HT1080 (cell line): ENCODE measurements at regions not wholly inside any gene's neighbourhood (a gene's known extent, or its start where the extent isn't known, plus 50 kb on each side); places are given as distances from the start of the nearest gene placed in this dataset.

Source experiments
- DNase-seq: peaks from one replicate; pipeline ENCODE4 v3.0.0-alpha.2; 2015; ENCODE audit warnings: low read depth

- DNase-seq: no peak
Measured at GRCh38 chr15:39491886-39492490, 88.9 kb upstream of the THBS1 start.

- DNase-seq: no peak
Measured at GRCh38 chr15:39493424-39494067, 87.3 kb upstream of the THBS1 start.

GRCh38 chr15:39494462-39494861 is 86.4 kb upstream of the THBS1 start:
- no peak for DNase-seq

GRCh38 chr15:39495871-39496840 is 84.7 kb upstream of the THBS1 start:
- DNase-seq: peak; percentile 12

GRCh38 chr15:39497016-39497758 is 83.7 kb upstream of the THBS1 start:
- no peak for DNase-seq

GRCh38 chr15:39497759-39498565 is 82.9 kb upstream of the THBS1 start:
- DNase-seq: no peak

GRCh38 chr15:39498629-39499028 is 82.2 kb upstream of the THBS1 start:
- no peak for DNase-seq

GRCh38 chr15:39499042-39499441 is 81.8 kb upstream of the THBS1 start:
- DNase-seq: no peak

- DNase-seq: no peak
Measured at GRCh38 chr15:39499681-39500080, 81.2 kb upstream of the THBS1 start.

GRCh38 chr15:39501366-39502081 is 79.4 kb upstream of the THBS1 start:
- peak; percentile 22 for DNase-seq

- no peak for DNase-seq
Measured at GRCh38 chr15:39502082-39502447, 78.8 kb upstream of the THBS1 start.

GRCh38 chr15:39502611-39503195 is 78.2 kb upstream of the THBS1 start:
- no peak for DNase-seq

- no peak for DNase-seq
Measured at GRCh38 chr15:39503526-39503925, 77.4 kb upstream of the THBS1 start.

GRCh38 chr15:39504808-39505207 is 76.1 kb upstream of the THBS1 start:
- DNase-seq: peak; percentile 18

GRCh38 chr15:39506146-39506545 is 74.7 kb upstream of the THBS1 start:
- no peak for DNase-seq

GRCh38 chr15:39508536-39508935 is 72.3 kb upstream of the THBS1 start:
- no peak for DNase-seq

GRCh38 chr15:39510001-39510701 is 70.7 kb upstream of the THBS1 start:
- DNase-seq: peak; percentile 21

GRCh38 chr15:39511000-39511915 is 69.6 kb upstream of the THBS1 start:
- peak; percentile 75 for DNase-seq
